WTC11 (cell line): ENCODE measurements at regions not wholly inside any gene's neighbourhood (a gene's known extent, or its start where the extent isn't known, plus 50 kb on each side); places are given as distances from the start of the nearest gene placed in this dataset.

Source experiments
- FOXJ3 ChIP-seq: sonication (generic); formaldehyde crosslinking; IDR thresholded peaks from 2 replicates; pipeline ENCODE4 v1.9.0; 2021; ENCODE audit warnings: missing genetic modification reagents, mild to moderate bottlenecking, borderline replicate concordance
- NR3C1 ChIP-seq: sonication (generic); formaldehyde crosslinking; conservative IDR thresholded peaks from 2 replicates; pipeline ENCODE4 v1.8.1; 2023; ENCODE audit warnings: low read depth, mild to moderate bottlenecking, missing genetic modification reagents
- TEAD1 ChIP-seq: sonication (generic); formaldehyde crosslinking; IDR thresholded peaks from 2 replicates; pipeline ENCODE4 v1.8.0; 2022; ENCODE audit warnings: mild to moderate bottlenecking, missing genetic modification reagents
- ZNF423 ChIP-seq: fragments of 250-450 bp; sonication (Bioruptor Pico); IDR thresholded peaks from 2 replicates; pipeline ENCODE4 v2.1.2; 2022; ENCODE audit warnings: mild to moderate bottlenecking, moderate library complexity
- ZNF671 ChIP-seq: fragments of 250-450 bp; sonication (Bioruptor Pico); IDR thresholded peaks from 2 replicates; pipeline ENCODE4 v1.8.0; 2021; ENCODE audit warnings: mild to moderate bottlenecking
- TF ChIP-seq, protein P1 (sequence below): fragments of 200-600 bp; IDR thresholded peaks from 2 replicates; pipeline ENCODE4 v1.8.0; 2022; ENCODE audit warnings: antibody characterized with exemption
- TF ChIP-seq, protein P2 (sequence below): sonication (generic); formaldehyde crosslinking; IDR thresholded peaks from 2 replicates; pipeline ENCODE4 v1.8.0; 2022; ENCODE audit warnings: mild to moderate bottlenecking, missing genetic modification reagents
- TF ChIP-seq, protein P3 (sequence below): sonication (generic); formaldehyde crosslinking; IDR thresholded peaks from 2 replicates; pipeline ENCODE4 v1.8.1; 2023; ENCODE audit warnings: mild to moderate bottlenecking, moderate library complexity, missing genetic modification reagents

DNA sequence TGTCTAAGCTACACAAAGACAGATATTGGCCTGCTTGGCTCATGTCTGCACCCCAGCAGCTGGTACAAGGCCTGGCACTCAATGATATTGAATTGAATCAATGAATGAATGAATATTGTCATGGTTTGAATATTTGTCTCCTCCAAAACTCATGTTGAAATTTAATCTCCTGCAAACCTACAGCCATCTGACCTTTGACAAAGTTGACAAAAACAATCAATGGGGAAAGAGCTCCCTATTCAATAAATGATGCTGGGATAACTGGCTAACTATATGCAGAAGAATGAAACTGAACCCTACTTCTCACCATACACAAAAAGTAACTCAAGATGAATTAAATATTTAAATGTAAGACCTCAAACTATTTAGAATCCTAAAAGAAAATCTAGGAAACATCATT is 144.7 kb downstream of the CYP26A1 start:
- TF ChIP-seq NR3C1 (CRISPR knock-in tag) (no peak), ZNF671 (no peak), ZNF423 (CRISPR knock-in tag) (no peak), TEAD1 (CRISPR knock-in tag) (no peak), FOXJ3 (CRISPR knock-in tag) (no peak)
- TF ChIP-seq, protein P1, sequence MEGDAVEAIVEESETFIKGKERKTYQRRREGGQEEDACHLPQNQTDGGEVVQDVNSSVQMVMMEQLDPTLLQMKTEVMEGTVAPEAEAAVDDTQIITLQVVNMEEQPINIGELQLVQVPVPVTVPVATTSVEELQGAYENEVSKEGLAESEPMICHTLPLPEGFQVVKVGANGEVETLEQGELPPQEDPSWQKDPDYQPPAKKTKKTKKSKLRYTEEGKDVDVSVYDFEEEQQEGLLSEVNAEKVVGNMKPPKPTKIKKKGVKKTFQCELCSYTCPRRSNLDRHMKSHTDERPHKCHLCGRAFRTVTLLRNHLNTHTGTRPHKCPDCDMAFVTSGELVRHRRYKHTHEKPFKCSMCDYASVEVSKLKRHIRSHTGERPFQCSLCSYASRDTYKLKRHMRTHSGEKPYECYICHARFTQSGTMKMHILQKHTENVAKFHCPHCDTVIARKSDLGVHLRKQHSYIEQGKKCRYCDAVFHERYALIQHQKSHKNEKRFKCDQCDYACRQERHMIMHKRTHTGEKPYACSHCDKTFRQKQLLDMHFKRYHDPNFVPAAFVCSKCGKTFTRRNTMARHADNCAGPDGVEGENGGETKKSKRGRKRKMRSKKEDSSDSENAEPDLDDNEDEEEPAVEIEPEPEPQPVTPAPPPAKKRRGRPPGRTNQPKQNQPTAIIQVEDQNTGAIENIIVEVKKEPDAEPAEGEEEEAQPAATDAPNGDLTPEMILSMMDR = no peak
- TF ChIP-seq, protein P2, sequence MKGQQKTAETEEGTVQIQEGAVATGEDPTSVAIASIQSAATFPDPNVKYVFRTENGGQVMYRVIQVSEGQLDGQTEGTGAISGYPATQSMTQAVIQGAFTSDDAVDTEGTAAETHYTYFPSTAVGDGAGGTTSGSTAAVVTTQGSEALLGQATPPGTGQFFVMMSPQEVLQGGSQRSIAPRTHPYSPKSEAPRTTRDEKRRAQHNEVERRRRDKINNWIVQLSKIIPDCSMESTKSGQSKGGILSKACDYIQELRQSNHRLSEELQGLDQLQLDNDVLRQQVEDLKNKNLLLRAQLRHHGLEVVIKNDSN = no peak
- TF ChIP-seq, protein P3, sequence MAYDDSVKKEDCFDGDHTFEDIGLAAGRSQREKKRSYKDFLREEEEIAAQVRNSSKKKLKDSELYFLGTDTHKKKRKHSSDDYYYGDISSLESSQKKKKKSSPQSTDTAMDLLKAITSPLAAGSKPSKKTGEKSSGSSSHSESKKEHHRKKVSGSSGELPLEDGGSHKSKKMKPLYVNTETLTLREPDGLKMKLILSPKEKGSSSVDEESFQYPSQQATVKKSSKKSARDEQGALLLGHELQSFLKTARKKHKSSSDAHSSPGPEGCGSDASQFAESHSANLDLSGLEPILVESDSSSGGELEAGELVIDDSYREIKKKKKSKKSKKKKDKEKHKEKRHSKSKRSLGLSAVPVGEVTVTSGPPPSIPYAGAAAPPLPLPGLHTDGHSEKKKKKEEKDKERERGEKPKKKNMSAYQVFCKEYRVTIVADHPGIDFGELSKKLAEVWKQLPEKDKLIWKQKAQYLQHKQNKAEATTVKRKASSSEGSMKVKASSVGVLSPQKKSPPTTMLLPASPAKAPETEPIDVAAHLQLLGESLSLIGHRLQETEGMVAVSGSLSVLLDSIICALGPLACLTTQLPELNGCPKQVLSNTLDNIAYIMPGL (CRISPR knock-in tag) = no peak
